GM10266 (cell line): ENCODE measurements at regions not wholly inside any gene's neighbourhood (a gene's known extent, or its start where the extent isn't known, plus 50 kb on each side); places are given as distances from the start of the nearest gene placed in this dataset.

ENCODE experiments used
- DNase-seq: peaks from one replicate; pipeline ENCODE4 v3.0.0; 2012; ENCODE audit errors: extremely low spot score
- TF ChIP-seq, protein P1 (sequence below): IDR thresholded peaks from 2 replicates; pipeline ENCODE4 v1.5.1; 2012; ENCODE audit warnings: mild to moderate bottlenecking, low read depth; ENCODE audit not compliant: control insufficient read depth, insufficient read depth; ENCODE audit errors: missing control alignments

DNA sequence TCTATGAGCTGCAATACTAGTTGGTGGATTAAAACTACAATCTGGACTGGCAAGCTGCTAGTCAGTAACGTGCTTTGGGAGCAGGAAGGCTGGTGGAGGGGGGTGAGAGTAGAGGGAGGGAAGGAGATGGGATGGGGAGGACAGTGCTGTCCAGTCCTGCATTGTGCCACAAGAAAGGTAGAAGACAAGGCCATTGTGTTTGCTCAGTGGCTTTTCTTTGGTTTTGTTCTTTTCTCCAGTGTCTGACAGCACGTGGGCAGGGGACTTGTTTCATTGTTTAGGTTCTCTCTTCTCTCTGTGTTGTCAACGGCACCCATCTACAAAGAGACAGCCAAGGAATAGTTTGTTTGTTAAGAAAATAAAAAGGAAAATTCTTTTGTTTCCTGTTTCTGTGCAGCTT lies 362.8 kb upstream of the PLXNA2 start:
- DNase-seq = no peak
- TF ChIP-seq, protein P1, sequence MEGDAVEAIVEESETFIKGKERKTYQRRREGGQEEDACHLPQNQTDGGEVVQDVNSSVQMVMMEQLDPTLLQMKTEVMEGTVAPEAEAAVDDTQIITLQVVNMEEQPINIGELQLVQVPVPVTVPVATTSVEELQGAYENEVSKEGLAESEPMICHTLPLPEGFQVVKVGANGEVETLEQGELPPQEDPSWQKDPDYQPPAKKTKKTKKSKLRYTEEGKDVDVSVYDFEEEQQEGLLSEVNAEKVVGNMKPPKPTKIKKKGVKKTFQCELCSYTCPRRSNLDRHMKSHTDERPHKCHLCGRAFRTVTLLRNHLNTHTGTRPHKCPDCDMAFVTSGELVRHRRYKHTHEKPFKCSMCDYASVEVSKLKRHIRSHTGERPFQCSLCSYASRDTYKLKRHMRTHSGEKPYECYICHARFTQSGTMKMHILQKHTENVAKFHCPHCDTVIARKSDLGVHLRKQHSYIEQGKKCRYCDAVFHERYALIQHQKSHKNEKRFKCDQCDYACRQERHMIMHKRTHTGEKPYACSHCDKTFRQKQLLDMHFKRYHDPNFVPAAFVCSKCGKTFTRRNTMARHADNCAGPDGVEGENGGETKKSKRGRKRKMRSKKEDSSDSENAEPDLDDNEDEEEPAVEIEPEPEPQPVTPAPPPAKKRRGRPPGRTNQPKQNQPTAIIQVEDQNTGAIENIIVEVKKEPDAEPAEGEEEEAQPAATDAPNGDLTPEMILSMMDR = no peak

DNA sequence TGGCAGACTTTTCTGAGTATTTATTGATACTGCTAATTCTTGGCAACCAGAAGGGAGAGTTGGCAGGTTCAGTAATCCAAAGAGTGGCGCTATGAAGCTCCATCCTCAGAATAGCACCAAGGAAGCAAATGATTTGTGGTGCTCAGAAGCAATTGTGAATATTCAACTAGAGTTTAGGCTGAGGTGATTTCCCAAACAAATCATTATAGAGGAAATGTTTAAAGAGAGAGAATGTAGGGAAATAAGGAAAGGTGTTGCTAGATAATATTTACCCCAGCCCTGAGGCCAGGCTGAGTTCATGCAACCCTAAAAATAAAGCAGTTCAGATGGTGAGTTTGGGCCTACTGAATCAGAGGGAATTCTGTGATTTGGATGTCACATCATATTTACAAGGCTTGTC lies 363.4 kb upstream of the PLXNA2 start:
- DNase-seq = no peak
- TF ChIP-seq, protein P1 = no peak

DNA sequence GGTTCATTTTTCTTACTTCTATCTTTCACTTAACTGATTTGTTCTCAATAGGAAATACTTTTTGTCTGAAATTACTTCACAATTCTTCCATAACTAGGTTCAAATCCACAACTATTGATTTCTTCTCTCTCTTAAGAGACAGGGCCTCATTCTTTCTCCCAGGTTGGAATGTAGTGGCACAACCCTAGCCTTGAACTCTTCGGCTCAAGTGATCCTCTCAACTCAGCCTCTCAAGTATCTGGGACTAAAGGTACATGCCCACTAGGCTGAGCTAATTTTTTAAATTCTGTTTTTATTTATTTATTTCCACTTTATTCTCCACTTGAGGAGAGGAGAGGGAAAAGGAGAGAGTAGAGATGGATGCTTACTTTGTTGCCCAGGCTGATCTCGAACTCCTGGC lies 370.4 kb upstream of the PLXNA2 start:
- no peak for DNase-seq
- TF ChIP-seq, protein P1 = no peak

DNA sequence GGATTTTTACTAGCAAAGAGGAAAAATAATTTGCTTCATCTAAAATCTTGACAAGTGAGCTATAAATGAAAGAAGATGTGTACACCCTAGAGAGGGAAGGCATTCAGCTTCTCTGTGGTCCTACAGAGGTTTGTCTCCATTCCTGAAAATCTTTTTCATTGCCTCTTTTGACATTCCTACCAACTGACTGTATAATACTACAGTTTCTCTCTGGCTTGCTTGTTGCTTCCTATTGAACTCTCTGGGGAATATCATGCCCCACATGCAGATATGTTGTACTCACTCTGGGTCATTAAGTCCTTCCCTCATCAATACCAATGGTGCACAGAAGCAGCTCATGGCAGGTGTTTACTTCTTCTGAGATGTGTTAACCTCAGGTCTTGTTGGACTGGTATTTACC lies 371.2 kb upstream of the PLXNA2 start:
- DNase-seq = no peak
- TF ChIP-seq, protein P1 = no peak

DNA sequence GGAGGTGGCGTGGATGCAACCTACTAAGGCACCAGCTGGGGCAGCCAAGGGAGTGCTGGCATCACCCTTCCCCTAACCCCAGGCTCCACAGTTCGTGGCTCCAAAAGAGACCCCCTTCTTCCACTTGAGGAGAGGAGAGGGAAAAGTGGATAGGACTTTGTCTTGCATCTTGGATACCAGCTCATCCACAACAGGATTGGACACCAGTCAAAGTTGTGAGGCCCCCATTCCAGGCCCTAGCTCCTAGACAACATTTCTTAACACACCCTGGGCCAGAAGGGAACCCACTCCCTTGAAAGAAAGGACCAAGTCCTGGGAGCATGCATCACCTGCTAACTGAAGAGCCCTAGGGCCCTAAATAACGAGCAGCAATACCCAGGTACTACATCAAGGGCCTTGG lies 372.6 kb upstream of the PLXNA2 start:
- DNase-seq = no peak
- TF ChIP-seq, protein P1 = no peak

DNA sequence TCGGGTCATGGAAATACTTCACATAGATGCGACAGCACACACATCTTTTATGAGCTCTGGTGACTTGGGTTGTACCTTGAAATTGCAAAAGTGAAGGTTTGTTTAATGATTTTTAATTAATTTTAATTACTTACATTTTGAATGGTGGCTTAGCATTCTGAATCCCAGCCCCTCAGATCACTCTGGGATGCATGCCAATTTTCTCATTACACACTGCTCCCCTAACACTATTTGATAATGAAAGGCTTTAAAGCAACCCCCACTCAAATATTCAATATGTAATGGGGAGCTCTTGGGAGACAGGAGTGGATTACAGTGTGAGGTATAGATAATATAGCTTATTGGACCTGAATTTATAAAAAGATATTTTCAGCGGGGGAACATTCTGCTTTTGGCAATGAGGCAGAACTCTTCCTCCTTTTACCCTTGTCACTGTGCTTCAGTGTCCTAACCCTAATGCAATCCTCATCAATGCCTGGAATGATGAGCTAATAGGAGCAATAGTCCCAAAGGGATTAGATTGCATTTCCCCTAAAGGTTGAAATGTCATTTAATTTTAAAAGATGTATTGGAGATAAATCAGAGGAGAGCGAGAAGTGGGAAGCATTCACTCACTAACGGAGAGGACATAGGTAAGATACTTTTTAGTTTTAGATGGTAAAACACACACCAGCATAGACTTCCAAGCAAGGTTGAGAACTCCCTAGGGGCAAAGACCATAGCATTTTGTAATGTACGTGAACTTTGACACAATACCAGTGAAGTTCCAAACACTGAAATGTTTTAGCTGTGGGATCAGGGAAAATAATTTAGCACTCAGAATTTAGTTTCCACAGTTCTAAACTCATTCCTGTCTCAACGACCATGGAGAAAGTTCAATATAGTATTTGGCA lies 384.1 kb upstream of the PLXNA2 start:
- no peak for DNase-seq
- TF ChIP-seq, protein P1 = no peak

DNA sequence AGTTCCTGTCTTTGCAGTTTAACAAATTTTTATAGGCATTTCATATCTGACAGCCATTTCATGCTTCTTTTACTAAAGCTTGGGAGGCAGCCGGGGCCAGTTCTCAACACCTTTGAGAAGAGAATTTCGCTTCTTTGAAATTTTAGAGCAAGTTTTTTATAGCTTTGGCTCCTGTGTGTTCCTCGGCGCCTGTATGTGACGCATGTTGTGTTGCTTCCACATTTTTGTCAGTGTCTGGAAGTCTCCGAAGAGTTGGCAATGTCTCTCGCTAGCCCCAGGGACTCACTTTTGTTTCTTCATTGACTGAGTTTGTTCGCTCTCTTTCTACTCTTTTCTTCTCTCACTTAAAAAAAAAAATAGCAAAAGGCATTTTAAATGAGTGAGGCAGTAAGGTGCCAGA lies 386.9 kb upstream of the PLXNA2 start:
- TF ChIP-seq, protein P1 = no peak
- no peak for DNase-seq
